ENCODE measurements at regions not wholly inside any gene's neighbourhood (a gene's known extent, or its start where the extent isn't known, plus 50 kb on each side); places are given as distances from the start of the nearest gene placed in this dataset.
"Not testable (repeated sequence)": the region's sequence is repeated elsewhere in the genome, so short reads cannot be mapped to it uniquely, and the experiment has no call there.

DNA sequence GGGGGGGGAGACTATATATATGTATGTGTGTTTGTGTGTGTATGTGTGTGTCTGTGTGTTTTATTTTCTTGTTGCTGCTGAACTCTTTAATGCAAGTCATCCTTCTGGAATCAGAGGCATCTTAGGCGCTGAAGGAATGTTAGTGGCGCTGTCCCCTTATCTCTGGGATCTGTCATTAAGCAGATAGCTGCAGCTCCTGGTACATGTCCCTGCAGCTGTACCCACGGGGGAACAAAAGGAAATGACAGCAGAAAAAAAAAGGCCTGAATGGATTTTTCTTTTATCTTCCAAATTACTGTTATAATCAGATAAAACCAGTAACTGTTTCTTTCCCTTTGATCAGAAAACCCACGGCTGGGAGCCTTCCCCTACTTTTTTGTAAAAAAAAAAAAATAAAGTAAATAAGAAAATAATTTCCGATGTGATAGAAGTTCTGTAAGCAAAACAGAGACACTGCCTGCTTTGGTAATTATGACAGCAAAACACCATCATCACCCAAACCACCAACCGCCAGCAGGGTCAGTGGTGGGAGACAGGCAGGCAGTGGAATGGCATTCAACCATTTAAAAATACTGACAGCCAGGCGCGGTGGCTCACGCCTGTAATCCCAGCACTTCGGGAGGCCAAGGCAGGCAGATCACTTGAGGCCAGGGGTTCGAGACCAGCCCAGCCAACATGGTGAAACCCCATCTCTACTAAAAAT, 411.3 kb upstream of the ZNF722 start:
- DNase-seq: not testable (repeated sequence)

DNA sequence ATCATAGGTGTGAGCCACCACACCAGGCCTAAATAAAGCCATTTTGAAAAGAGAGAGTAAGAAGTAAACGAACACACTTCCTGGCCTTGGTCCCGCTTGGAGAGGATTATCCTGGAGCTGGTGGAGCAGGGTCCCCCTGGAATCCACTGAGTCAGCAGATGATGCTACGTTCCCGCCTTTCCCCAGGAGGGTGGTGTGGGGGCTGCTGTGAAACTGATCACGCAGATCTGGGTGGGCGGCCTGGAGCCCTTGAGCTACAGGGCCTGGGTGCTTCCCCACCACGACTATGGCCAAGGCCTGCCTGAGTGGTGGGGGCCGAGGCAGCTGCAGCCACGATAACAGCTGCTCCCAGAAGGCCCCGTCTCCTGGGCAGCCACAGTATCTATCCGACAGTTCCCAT, 407.4 kb upstream of the ZNF722 start:
- DNase-seq: not testable (repeated sequence)

DNA sequence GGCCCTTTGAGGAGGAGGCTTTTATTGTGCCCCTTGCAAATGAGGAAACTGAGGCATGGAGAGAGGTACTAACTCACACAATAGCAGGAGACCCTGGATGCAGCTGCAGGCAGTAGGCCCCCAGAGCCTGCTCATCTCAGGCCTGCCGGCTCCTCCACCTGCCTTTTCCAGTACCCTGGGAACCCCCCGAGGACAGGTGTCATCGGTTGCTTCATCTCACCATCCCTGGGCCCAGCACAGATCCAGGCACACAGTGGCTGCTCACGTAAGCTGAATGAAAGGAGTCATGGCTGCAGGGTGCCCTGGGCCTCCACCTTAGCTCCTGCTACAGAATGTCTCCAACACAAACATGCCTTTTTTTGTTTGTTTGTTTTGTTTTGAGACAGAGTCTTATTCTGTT, 394.8 kb upstream of the ZNF722 start:
- DNase-seq: not testable (repeated sequence)

DNA sequence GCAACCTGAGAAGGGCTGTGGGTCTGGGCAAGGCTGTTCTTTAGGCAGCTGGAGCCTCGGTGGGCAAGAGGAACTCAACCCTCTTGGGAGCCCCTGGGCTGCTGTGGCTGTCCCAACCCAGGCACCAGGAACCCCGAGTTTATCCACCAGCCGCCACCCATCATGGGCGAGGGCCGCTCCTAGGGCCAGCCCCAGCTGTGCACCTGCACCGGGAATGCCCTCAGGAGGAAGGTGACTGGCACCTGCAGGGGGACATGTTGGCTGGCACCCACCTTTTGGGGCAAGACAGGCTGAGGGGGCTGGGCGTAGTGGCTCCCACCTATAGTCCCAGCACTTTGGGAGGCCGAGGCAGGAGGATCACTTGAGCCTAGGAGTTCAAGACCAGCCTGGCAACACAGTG, 393.8 kb upstream of the ZNF722 start:
- DNase-seq: not testable (repeated sequence)

DNA sequence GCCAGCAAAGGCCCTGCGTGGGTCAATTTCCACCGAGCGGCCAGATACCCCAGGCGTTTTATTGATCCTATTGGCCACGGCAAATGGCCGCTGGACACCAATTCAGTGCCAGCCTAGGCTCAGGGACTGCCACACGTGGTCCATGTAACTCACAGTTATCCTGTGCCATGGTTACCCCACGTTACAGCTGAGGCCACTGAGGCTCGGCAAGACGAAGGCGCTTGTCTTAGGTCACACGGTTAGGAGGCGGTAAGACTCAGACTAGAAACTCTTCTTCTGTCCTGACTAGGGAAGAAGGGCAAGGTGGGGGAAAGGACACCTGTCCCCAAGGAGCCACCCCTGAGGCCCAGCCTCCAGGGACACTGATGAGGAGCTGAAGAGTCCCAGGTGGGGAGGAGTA, 381.1 kb upstream of the ZNF722 start:
- DNase-seq: not testable (repeated sequence)

DNA sequence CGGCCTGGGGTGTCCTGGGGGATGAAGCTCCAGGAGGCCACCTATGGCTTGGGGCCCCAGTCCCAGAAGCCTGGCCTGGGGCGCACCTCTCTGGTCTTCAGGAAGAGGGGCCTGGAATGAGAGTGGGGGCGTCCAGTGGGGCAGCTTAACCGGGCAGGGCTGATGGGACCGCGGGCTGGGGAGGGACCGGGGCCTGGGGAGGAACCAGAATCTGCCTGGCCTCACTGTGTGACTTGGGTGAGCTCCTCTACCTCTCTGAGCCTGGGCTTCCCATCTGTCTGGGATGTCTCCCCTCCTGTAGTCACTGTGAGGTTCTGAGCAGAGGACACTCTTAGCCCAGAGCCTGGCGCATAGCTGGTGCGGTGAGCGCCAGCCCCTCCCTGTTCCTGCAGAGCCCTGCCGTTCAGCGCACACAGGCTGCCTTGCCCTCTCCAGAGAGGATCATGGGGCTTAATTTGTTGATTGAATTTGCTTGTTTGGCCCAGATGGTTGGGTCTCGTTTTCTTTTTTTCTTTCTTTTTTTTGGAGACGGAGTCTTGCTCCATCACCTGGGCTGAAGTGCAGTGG, 378.4 kb upstream of the ZNF722 start:
- DNase-seq: peak; percentile 13

DNA sequence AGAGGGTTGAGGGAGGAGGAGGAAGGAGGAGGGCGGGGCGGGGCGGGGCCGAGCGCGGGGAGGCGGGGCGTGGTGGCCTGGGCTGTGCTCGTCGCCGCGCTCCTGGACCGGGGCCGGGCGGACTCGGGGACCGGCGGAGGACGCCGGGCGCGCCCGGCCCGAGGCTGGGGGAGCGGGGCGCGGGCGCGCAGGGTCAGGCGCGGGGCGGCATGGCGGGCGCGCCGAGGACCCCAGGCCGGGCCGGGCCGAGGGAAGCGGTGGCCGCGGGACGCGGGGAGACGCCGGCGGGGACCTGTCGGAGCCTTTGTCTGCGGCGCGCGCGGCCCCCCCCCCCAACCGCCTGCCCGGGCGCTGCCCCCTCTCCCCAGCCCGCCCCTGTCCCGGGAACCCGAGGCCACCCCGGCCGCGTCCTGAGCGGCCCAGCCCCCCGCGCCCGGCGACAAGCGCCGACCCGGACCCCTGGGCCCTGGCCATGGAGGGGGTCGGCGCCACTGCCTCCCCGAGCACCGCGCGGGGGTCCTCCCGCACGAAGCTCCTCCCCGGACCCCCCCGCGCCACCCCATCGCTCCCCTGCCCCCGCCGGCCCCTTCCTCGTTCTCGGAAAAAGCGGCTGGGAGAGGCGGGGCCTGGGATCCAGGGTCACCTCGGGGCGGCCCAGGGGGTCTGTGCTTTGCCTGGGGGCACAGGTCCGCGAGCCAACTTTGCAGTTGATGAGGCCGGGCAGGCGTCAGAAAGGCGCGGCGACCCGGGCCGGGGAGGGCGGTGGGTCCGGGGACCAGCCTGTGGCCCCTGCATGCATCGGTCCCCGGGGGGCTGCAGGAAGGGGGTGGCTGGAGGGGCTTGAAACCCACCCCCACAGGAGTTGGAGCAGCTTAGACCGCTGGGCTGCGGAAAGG, 370.8 kb upstream of the ZNF722 start:
- DNase-seq: not testable (repeated sequence)

DNA sequence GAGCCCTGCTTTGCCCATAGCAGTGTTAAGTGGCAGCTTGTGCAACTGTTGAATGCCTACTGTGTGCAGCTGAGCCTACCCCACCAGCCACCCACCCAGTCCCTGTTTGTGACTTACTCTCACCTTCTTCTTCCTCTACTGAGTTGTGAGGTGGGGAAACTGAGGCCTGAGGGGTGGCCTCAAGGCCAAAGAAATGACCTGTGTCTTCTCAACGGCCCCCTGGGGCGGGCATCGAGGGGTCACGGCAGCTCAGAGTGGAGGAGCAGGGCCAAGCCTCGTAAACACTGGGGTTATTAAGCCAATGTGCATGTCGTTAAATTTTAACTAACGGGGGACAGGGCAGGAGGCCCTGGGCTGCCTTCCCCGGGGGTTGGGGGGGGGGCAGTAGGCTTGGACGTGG, 369.6 kb upstream of the ZNF722 start:
- DNase-seq: not testable (repeated sequence)

DNA sequence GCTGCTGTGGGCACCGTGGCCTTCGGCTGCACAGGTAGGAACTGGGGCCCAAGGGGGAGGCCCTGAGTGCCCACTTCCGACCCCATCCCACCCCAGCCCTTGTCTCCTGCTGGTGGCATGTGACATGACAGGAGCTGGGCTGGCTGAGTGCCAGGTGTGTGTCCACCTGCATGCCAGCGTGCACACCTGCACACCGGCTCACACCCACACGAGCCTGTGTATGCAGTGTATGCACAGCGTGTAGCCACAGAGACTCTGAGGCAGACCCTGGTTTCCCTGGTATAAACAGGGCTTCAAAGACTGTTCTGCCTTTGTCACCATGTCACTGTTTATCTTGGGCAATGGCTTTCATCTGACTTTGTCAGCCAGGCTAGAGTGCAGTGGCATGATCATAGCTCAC, 362.1 kb upstream of the ZNF722 start:
- DNase-seq: not testable (repeated sequence)

DNA sequence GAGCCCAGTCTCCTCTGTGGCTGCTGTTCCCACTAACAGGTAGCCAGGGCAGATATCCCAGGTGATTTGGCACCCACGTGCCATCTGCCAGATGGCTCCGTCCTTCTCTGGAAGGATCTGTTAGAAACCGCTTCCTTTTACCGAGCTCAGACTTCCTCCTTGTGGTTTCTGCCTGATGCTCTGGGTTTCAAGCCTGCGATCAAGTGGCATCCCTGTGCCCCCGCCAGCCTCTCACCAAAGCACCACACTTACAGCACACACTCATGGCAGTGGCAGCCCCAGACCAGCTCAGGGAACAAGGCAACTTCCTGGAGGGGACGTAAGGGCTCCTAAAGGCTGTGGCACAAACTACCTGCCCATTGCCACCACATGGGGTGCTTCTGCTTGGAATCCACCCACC, 333.1 kb upstream of the ZNF722 start:
- not testable (repeated sequence) for DNase-seq

DNA sequence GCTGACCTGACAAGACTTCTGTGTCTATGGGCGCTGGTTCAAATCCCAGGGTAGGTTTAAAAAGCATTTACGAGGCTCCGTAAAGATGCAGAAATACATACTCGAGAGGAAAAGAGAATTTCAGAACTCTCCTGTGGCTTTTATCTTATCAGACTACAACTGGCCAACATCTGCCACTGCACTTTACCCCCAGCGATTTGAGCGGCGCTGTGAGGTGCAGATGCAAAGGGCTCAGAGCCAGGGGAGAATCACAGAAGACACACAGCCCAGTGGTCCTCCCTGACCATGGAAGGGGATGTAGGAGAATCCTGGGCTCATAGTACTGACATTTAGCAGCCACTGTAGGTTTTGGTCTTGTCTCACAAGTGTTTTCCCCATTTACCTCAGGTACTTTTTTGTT, 307.2 kb upstream of the ZNF722 start:
- DNase-seq: not testable (repeated sequence)

DNA sequence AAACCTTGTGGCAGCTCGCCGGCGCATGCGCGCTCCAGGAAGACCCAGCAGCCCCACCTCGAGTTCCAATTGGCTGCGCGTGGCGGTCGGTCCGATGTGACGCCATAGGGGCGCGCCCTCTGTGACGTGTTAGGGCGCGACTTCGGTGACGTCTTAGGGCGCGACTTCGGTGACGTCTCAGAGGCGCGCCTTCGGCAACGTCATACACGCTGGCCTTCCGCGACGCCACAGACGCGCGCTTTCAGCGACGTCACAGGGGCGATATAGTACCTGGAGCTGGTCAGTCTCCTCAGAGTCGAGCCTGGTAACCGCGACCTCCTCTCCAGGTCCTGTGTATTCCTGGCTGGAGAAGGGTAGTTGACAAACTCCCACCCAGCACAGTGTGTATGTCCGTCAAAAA, 304.4 kb upstream of the ZNF722 start:
- DNase-seq: not testable (repeated sequence)

Data from CD4-positive, alpha-beta T cell treated with Interleukin-15 for 1 hour (primary cell).